ENCODE measurements at regions not wholly inside any gene's neighbourhood (a gene's known extent, or its start where the extent isn't known, plus 50 kb on each side); places are given as distances from the start of the nearest gene placed in this dataset.

DNA sequence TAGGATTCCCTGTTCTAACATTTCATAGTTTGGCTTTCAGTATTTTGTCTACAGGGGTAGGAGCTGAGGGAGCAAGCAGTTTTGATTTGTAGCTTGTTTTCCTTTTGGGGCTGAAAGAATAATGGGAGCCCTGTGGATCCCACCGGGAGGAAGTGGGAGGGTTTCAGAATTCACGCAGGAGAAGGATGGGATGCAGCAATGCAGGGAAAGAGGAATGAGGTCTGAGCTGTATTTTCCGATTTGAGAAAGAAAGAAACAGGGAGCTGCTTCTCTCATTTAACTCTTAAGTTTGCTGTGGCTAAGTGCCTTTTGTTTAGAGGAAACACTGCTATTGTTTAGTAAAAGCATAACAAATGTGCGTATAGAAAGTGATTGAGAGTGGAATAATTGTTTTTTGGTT lies 141.0 kb downstream of the ADCYAP1 start:
- no peak for TF ChIP-seq EP300 (IDR thresholded peaks at IDR 0.05)
- TF ChIP-seq, protein P1, sequence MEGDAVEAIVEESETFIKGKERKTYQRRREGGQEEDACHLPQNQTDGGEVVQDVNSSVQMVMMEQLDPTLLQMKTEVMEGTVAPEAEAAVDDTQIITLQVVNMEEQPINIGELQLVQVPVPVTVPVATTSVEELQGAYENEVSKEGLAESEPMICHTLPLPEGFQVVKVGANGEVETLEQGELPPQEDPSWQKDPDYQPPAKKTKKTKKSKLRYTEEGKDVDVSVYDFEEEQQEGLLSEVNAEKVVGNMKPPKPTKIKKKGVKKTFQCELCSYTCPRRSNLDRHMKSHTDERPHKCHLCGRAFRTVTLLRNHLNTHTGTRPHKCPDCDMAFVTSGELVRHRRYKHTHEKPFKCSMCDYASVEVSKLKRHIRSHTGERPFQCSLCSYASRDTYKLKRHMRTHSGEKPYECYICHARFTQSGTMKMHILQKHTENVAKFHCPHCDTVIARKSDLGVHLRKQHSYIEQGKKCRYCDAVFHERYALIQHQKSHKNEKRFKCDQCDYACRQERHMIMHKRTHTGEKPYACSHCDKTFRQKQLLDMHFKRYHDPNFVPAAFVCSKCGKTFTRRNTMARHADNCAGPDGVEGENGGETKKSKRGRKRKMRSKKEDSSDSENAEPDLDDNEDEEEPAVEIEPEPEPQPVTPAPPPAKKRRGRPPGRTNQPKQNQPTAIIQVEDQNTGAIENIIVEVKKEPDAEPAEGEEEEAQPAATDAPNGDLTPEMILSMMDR (IDR thresholded peaks at IDR 0.05): no peak

Data from sigmoid colon (tissue), 4 donors.